ENCODE measurements at regions not wholly inside any gene's neighbourhood (a gene's known extent, or its start where the extent isn't known, plus 50 kb on each side); places are given as distances from the start of the nearest gene placed in this dataset.

DNA sequence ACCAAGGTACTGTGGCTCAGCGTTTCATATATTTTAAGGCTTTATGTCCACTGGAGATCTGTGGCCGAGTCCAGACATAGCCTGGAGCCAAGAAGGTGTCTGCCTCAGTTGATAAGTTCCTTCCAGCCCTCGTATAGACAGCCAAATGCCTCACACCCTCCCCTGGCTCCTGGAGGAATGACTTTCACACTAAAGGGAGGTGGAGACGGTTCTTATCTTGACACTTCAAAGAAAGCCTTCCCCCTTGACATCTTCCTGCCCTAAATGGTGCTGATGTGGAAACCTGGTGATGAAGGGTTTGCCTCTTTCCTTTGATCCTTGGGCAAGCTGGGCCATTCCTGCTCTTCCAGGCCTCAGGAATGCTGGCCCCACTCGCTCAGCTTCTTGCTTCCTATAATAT lies 474.8 kb upstream of the TBX3 start:
- intact Hi-C loops (cut with micrococcal nuclease), result no loop called here
- Histone ChIP-seq H4K20me1 (ENCODE audit: insufficient read depth) (no peaks in the 10 kb centered on the region), H3K27ac (ENCODE audit: low read depth, low read length) (no peak overlapping the region), H3K36me3 (ENCODE audit: control insufficient read depth in 1 of 2, insufficient read depth in 2 of 2, low read length in 2 of 2) (no peaks in the 10 kb centered on the region), H3K9me2 (ENCODE audit: insufficient read depth) (peaks cover 4% of the 10 kb centered on the region; the same call in 1 of the 2 replicates), H3K4me2 (ENCODE audit: low read length) (no peak overlapping the region), H2AFZ (ENCODE audit: low read depth, low read length, poor library complexity, severe bottlenecking) (no peak overlapping the region), H3K9ac (ENCODE audit: low read length) (no peak overlapping the region), H3K79me2 (ENCODE audit: insufficient read depth, low read length) (no peaks in the 10 kb centered on the region), H3K9me3 (ENCODE audit: control insufficient read depth in 1 of 2, insufficient read depth in 1 of 2, low read depth in 1 of 2, low read length in 2 of 2) (no peaks in the 10 kb centered on the region), H3K4me3 (replicated peaks in 1 of 2; ENCODE audit: low read depth in 1 of 2, low read length in 2 of 2) (no peak overlapping the region), H3K4me1 (ENCODE audit: control insufficient read depth in 1 of 2, insufficient read depth in 2 of 2, low read length in 2 of 2) (no peaks in the 10 kb centered on the region), H3K27me3 (ENCODE audit: insufficient read depth, low read length) (no peaks in the 10 kb centered on the region)
- DNase-seq (ENCODE audit: low read depth, low spot score), result no peak
- TF ChIP-seq POLR2AphosphoS5 (IDR thresholded peaks at IDR 0.05; ENCODE audit: low read depth, low read length), result no peak
- no peak for TF ChIP-seq SIN3A (IDR thresholded peaks at IDR 0.05; ENCODE audit: low read depth)
- TF ChIP-seq, protein P1, sequence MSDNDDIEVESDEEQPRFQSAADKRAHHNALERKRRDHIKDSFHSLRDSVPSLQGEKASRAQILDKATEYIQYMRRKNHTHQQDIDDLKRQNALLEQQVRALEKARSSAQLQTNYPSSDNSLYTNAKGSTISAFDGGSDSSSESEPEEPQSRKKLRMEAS (IDR thresholded peaks at IDR 0.05), result no peak
- TF ChIP-seq ZFX (IDR thresholded peaks at IDR 0.05), result no peak
- TF ChIP-seq CEBPB (IDR thresholded peaks at IDR 0.05; ENCODE audit: low read depth), result no peak
- no peak for TF ChIP-seq CBX3 (IDR thresholded peaks at IDR 0.05; ENCODE audit: low read depth)
- TF ChIP-seq SP1 (IDR thresholded peaks at IDR 0.05; ENCODE audit: low read depth), result no peak
- no peak for TF ChIP-seq RAD21 (IDR thresholded peaks at IDR 0.05; ENCODE audit: low read depth)
- TF ChIP-seq JUND (IDR thresholded peaks at IDR 0.05), result no peak
- no peak for TF ChIP-seq ELF1 (IDR thresholded peaks at IDR 0.05; ENCODE audit: borderline replicate concordance, low read depth)
- TF ChIP-seq EZH2 (IDR thresholded peaks at IDR 0.05), result no peak
- TF ChIP-seq POLR2A (IDR thresholded peaks at IDR 0.05; ENCODE audit: borderline replicate concordance, extremely low read depth, insufficient read depth, insufficient read length), result no peak
- TF ChIP-seq YY1 (IDR thresholded peaks at IDR 0.05; ENCODE audit: extremely low read depth, insufficient replicate concordance, low read depth, low read length), result no peak
- TF ChIP-seq TCF7L2 (IDR thresholded peaks at IDR 0.05; ENCODE audit: borderline replicate concordance, extremely low read depth, insufficient read depth, insufficient read length), result no peak
- TF ChIP-seq, protein P2, sequence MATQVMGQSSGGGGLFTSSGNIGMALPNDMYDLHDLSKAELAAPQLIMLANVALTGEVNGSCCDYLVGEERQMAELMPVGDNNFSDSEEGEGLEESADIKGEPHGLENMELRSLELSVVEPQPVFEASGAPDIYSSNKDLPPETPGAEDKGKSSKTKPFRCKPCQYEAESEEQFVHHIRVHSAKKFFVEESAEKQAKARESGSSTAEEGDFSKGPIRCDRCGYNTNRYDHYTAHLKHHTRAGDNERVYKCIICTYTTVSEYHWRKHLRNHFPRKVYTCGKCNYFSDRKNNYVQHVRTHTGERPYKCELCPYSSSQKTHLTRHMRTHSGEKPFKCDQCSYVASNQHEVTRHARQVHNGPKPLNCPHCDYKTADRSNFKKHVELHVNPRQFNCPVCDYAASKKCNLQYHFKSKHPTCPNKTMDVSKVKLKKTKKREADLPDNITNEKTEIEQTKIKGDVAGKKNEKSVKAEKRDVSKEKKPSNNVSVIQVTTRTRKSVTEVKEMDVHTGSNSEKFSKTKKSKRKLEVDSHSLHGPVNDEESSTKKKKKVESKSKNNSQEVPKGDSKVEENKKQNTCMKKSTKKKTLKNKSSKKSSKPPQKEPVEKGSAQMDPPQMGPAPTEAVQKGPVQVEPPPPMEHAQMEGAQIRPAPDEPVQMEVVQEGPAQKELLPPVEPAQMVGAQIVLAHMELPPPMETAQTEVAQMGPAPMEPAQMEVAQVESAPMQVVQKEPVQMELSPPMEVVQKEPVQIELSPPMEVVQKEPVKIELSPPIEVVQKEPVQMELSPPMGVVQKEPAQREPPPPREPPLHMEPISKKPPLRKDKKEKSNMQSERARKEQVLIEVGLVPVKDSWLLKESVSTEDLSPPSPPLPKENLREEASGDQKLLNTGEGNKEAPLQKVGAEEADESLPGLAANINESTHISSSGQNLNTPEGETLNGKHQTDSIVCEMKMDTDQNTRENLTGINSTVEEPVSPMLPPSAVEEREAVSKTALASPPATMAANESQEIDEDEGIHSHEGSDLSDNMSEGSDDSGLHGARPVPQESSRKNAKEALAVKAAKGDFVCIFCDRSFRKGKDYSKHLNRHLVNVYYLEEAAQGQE (IDR thresholded peaks at IDR 0.05; ENCODE audit: low read depth), result no peak
- TF ChIP-seq SRF (IDR thresholded peaks at IDR 0.05; ENCODE audit: low read depth), result no peak
- TF ChIP-seq FOSL1 (IDR thresholded peaks at IDR 0.05; ENCODE audit: low read depth), result no peak
- TF ChIP-seq EZH2phosphoT487 (IDR thresholded peaks at IDR 0.05; ENCODE audit: borderline replicate concordance), result no peak
- TF ChIP-seq, protein P3, sequence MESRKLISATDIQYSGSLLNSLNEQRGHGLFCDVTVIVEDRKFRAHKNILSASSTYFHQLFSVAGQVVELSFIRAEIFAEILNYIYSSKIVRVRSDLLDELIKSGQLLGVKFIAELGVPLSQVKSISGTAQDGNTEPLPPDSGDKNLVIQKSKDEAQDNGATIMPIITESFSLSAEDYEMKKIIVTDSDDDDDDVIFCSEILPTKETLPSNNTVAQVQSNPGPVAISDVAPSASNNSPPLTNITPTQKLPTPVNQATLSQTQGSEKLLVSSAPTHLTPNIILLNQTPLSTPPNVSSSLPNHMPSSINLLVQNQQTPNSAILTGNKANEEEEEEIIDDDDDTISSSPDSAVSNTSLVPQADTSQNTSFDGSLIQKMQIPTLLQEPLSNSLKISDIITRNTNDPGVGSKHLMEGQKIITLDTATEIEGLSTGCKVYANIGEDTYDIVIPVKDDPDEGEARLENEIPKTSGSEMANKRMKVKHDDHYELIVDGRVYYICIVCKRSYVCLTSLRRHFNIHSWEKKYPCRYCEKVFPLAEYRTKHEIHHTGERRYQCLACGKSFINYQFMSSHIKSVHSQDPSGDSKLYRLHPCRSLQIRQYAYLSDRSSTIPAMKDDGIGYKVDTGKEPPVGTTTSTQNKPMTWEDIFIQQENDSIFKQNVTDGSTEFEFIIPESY (IDR thresholded peaks at IDR 0.05; ENCODE audit: extremely low read depth, insufficient replicate concordance, low read length), result no peak
- ChIA-PET POLR2A (no interaction called here), RAD21 (ENCODE audit: low non-redundant PET in 1 of 2, low total read pairs in 2 of 2, uncharacterized antibody in 2 of 2, unreplicated experiment in 2 of 2) (no interaction called here), CTCF (no interaction called here)
- no peak for ATAC-seq
- BruUV-seq (replicated peaks), result no TSS peak

Data from HCT116 (cell line).